GM20000 (cell line): ENCODE measurements at regions not wholly inside any gene's neighbourhood (a gene's known extent, or its start where the extent isn't known, plus 50 kb on each side); places are given as distances from the start of the nearest gene placed in this dataset.

ENCODE experiments used
- DNase-seq: peaks from one replicate; pipeline ENCODE4 v3.0.0; 2012; ENCODE audit warnings: low spot score
- CTCF ChIP-seq: IDR thresholded peaks from 2 replicates; pipeline ENCODE4 v1.5.1; 2012; ENCODE audit warnings: mild to moderate bottlenecking, control low read depth; ENCODE audit errors: extremely low read depth, missing control alignments

GRCh38 chr11:25925359-25925758 lies 406.6 kb upstream of the ANO3 start:
- no peak for DNase-seq
- TF ChIP-seq CTCF: no peak

GRCh38 chr11:25927411-25927953 lies 404.4 kb upstream of the ANO3 start:
- TF ChIP-seq CTCF: no peak
- DNase-seq: no peak

- no peak for DNase-seq
- no peak for TF ChIP-seq CTCF
These were observed 403.9 kb upstream of the ANO3 start for GRCh38 chr11:25928076-25928475.

GRCh38 chr11:25938952-25939351 lies 393.0 kb upstream of the ANO3 start:
- no peak for TF ChIP-seq CTCF
- no peak for DNase-seq

GRCh38 chr11:25939691-25940090 lies 392.2 kb upstream of the ANO3 start:
- no peak for DNase-seq
- TF ChIP-seq CTCF: no peak

- DNase-seq: no peak
- no peak for TF ChIP-seq CTCF
These were observed 390.6 kb upstream of the ANO3 start for GRCh38 chr11:25941353-25941752.

GRCh38 chr11:25943031-25943430 lies 388.9 kb upstream of the ANO3 start:
- no peak for TF ChIP-seq CTCF
- no peak for DNase-seq
